Astrocyte of the cerebellum (primary cell): ENCODE measurements at regions not wholly inside any gene's neighbourhood (a gene's known extent, or its start where the extent isn't known, plus 50 kb on each side); places are given as distances from the start of the nearest gene placed in this dataset.
"Not testable (repeated sequence)": the region's sequence is repeated elsewhere in the genome, so short reads cannot be mapped to it uniquely, and the experiment has no call there.

ENCODE experiments used
- DNase-seq: peaks from one replicate; pipeline ENCODE4 v3.0.0-alpha.2; 2011; ENCODE audit warnings: low read depth
- H3K4me3 ChIP-seq: 2 replicates; pipeline ENCODE4 v1.5.1; 2011; ENCODE audit warnings: mild to moderate bottlenecking, low read depth, low read length, moderate library complexity
- in situ Hi-C: cut with HindIII; loops from 2 replicates; pipeline ENCODE4 v1.10.0; 2017; ENCODE audit warnings: low sequenced_read_pairs
- TF ChIP-seq, protein P1 (sequence below): IDR thresholded peaks from 2 replicates; pipeline ENCODE4 v1.5.1; 2012; ENCODE audit warnings: low read length, low read depth, moderate library complexity, mild to moderate bottlenecking; ENCODE audit errors: missing control alignments

GRCh38 chr14:22379727-22380126 is 209.3 kb downstream of the DAD1 start:
- H3K4me3 ChIP-seq, result no peak overlapping the region
- no peak for DNase-seq
- TF ChIP-seq, protein P1, sequence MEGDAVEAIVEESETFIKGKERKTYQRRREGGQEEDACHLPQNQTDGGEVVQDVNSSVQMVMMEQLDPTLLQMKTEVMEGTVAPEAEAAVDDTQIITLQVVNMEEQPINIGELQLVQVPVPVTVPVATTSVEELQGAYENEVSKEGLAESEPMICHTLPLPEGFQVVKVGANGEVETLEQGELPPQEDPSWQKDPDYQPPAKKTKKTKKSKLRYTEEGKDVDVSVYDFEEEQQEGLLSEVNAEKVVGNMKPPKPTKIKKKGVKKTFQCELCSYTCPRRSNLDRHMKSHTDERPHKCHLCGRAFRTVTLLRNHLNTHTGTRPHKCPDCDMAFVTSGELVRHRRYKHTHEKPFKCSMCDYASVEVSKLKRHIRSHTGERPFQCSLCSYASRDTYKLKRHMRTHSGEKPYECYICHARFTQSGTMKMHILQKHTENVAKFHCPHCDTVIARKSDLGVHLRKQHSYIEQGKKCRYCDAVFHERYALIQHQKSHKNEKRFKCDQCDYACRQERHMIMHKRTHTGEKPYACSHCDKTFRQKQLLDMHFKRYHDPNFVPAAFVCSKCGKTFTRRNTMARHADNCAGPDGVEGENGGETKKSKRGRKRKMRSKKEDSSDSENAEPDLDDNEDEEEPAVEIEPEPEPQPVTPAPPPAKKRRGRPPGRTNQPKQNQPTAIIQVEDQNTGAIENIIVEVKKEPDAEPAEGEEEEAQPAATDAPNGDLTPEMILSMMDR, result no peak
- in situ Hi-C loops, result no loop called here

DNA sequence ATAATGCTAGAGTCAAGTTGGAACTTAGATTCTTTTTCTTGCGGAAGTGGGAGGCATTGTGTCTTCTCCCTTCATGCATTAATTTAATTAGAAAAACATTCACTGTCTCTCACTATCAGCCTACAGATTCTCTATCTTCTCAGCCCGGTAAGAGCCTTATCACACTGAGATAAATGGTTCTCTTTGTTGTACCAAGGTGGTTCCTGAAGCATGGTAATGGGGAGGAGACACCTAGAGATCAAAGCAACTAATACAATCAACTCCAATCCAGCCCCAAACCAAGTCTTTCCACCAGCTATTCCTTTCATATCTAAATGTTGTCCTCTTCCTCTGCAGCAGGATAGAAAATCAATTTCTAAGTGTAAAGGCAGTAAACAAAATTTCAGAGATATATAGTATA is 210.8 kb downstream of the DAD1 start:
- DNase-seq, result no peak
- in situ Hi-C loops, result no loop called here
- TF ChIP-seq, protein P1, result no peak

GRCh38 chr14:22375321-22375930 is 213.6 kb downstream of the DAD1 start:
- in situ Hi-C loops, result no loop called here
- no peak overlapping the region for H3K4me3 ChIP-seq
- no peak for DNase-seq
- TF ChIP-seq, protein P1, result peak; percentile 48

More for the DNA sequence above, 210.8 kb downstream of the DAD1 start:
- no peak overlapping the region for H3K4me3 ChIP-seq

GRCh38 chr14:22370084-22370847 is 218.8 kb downstream of the DAD1 start:
- TF ChIP-seq, protein P1, result no peak
- H3K4me3 ChIP-seq, result no peak overlapping the region
- DNase-seq, result no peak
- in situ Hi-C loops, result no loop called here

DNA sequence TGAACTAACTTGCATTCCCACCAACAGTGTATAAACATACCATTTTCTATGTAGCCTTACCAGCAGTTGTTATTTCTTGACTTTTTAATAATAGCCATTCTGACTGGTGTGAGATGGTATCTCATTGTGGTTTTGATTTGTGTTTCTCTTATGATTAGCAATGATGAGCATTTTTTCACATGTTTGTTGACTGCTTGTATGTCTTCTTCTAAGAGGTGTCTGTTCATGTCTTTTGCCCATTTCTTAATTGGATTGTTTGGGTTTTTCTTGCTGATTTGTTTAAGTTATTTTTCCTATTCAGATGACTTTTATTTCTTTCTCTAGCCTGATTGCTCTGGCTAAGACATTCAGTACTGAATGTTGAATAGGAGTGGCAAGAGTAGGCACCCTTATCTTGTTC is 230.3 kb downstream of the DAD1 start:
- TF ChIP-seq, protein P1, result no peak
- no peak for DNase-seq
- H3K4me3 ChIP-seq, result no peak overlapping the region
- in situ Hi-C loops, result no loop called here

DNA sequence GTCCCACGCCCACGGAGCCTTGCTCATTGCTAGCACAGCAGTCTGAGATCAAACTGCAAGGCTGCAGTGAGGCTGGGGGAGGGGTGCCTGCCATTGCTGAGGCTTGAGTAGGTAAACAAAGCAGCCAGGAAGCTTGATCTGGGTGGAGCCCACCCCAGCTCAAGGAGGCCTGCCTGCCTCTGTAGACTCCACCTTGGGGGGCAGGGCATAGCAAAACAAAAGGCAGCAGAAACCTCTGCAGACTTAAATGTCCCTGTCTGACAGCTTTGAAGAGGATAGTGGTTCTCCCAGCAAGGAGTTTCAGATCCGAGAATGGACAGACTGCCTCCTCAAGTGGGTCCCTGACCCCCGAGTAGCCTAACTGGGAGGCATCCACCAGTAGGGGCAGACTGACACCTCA is 239.7 kb downstream of the DAD1 start:
- in situ Hi-C loops, H3K4me3 ChIP-seq, DNase-seq: not testable (repeated sequence)

GRCh38 chr14:22344673-22345072 is 244.4 kb downstream of the DAD1 start:
- DNase-seq, result no peak
- in situ Hi-C loops, result no loop called here
- H3K4me3 ChIP-seq, result no peak overlapping the region
- TF ChIP-seq, protein P1, result no peak

- H3K4me3 ChIP-seq, in situ Hi-C loops, DNase-seq: not testable (repeated sequence)
These were observed 244.8 kb downstream of the DAD1 start for GRCh38 chr14:22344209-22344608.
